Adrenal gland (tissue), 5 donors: ENCODE measurements at regions not wholly inside any gene's neighbourhood (a gene's known extent, or its start where the extent isn't known, plus 50 kb on each side); places are given as distances from the start of the nearest gene placed in this dataset.

Experiments used
- CTCF ChIP-seq, 6 experiments: fragments of 450-650 bp in 4 of 6; fragments of 200-600 bp in 2 of 6; sonication (generic) in 1 of 6; IDR thresholded peaks; 1 replicate in 5 of 6; 2 replicates in 1 of 6; pipeline versions ENCODE4 v1.5.1 to v1.8.0; 2016 to 2021; ENCODE audit warnings: antibody characterized with exemption in 6 of 6, mild to moderate bottlenecking in 2 of 6, moderate library complexity in 1 of 6
- POLR2A ChIP-seq, 2 donors: fragments of 450-650 bp; IDR thresholded peaks; one replicate each; pipeline ENCODE4 v1.6.1; 2017; ENCODE audit warnings: antibody characterized with exemption in 2 of 2, mild to moderate bottlenecking in 2 of 2, moderate library complexity in 1 of 2
- donor health status: DM: no; HTN: no; CAD: no.

DNA sequence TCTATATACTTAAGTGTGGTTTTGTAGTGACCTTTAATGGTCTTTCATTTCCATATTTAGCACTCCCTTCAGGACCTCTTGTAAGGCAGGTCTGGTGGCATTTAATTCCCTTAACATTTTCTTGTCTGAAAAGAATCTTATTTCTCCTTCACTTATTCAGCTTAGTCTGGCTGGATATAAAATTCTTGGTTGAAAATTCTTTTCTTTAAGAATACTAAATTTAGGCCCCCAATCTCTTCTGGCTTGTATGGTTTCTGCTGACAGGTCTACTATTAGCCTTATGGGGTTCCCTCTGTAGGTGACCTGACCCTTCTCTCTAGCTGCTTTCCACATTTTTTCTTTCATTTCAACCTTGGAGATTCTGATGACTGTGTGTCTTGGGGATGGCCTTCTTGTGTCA lies 236.9 kb downstream of the THBS2 start:
- TF ChIP-seq CTCF (IDR thresholded peaks at IDR 0.05) (no peak), POLR2A (IDR thresholded peaks at IDR 0.05) (no peak)
